ENCODE measurements at regions not wholly inside any gene's neighbourhood (a gene's known extent, or its start where the extent isn't known, plus 50 kb on each side); places are given as distances from the start of the nearest gene placed in this dataset.

DNA sequence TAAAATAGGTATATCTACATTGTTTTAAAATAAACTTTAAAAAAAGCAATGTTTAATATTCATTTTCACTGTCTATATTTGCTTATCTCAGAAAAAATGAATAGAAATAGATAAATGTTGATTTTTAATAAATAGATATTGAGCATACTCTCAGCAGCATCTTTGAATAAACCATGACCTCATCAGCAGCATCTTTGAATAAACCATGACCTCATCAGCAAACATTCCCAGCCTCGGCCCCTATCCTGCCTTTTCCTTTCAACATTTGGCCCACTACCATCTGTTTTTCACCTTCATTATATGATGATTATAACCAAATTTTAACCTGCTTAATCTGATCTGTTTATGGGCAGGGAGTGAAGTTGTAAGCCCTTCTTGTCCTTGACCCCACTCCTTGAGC lies 148.7 kb upstream of the SAMSN1 start:
- H3K4me1 ChIP-seq (ENCODE audit: control insufficient read depth, insufficient read depth, low read length) = no peaks in the 10 kb centered on the region; the same call in 1 of the 2 replicates
- ChIA-PET CTCF (interaction anchor here (0.6 kb wide), 1 partner anchor 76 kb away, joined by 4 read pairs; no protein-coding TSS in a partner anchor), POLR2A (no interaction called here)
- H3K27ac ChIP-seq (ENCODE audit: extremely low read depth, low read depth, low read length) = no peak overlapping the region
- no peak overlapping the region for H3K4me3 ChIP-seq (ENCODE audit: low read depth, low read length)
- TF ChIP-seq, protein P1, sequence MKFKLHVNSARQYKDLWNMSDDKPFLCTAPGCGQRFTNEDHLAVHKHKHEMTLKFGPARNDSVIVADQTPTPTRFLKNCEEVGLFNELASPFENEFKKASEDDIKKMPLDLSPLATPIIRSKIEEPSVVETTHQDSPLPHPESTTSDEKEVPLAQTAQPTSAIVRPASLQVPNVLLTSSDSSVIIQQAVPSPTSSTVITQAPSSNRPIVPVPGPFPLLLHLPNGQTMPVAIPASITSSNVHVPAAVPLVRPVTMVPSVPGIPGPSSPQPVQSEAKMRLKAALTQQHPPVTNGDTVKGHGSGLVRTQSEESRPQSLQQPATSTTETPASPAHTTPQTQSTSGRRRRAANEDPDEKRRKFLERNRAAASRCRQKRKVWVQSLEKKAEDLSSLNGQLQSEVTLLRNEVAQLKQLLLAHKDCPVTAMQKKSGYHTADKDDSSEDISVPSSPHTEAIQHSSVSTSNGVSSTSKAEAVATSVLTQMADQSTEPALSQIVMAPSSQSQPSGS (tag by site-specific recombination; IDR thresholded peaks at IDR 0.05; ENCODE audit: low read depth) = 0 out of 2 replicates have a peak, but pooled peaks have one; percentile 27
- no peak for TF ChIP-seq ZNF302 (tag by site-specific recombination; IDR thresholded peaks at IDR 0.05; ENCODE audit: low read depth)
- H3K9me3 ChIP-seq (ENCODE audit: control insufficient read depth, insufficient read depth, low read depth, low read length) = no peaks in the 10 kb centered on the region
- H3K36me3 ChIP-seq (ENCODE audit: control insufficient read depth in 2 of 2, insufficient read depth in 1 of 2, low read length in 2 of 2) = no peaks in the 10 kb centered on the region

DNA sequence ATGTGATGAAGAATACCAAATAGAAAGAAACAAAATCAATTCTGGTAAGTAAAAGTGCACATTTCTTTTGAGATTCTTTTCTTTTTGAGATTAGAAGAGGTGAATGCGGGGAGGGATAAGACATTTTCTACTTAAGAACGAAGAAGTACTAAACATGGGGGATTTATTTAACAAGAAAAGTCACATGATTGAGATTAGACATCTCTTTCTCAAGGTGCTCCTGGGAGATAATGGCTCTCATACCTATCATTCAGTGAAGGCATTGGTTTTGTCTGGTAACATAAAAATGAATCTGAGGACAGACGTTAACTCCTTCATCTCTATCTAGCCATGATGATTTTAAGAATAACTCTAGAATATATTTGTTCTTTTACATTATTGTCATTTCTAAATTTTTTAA lies 147.9 kb upstream of the SAMSN1 start:
- Histone ChIP-seq H3K4me1 (ENCODE audit: control insufficient read depth, insufficient read depth, low read length) (no peaks in the 10 kb centered on the region; the same call in 1 of the 2 replicates), H3K4me3 (ENCODE audit: low read depth, low read length) (no peak overlapping the region), H3K27ac (ENCODE audit: extremely low read depth, low read depth, low read length) (no peak overlapping the region), H3K9me3 (ENCODE audit: control insufficient read depth, insufficient read depth, low read depth, low read length) (no peaks in the 10 kb centered on the region), H3K36me3 (ENCODE audit: control insufficient read depth in 2 of 2, insufficient read depth in 1 of 2, low read length in 2 of 2) (no peaks in the 10 kb centered on the region)
- TF ChIP-seq, protein P2, sequence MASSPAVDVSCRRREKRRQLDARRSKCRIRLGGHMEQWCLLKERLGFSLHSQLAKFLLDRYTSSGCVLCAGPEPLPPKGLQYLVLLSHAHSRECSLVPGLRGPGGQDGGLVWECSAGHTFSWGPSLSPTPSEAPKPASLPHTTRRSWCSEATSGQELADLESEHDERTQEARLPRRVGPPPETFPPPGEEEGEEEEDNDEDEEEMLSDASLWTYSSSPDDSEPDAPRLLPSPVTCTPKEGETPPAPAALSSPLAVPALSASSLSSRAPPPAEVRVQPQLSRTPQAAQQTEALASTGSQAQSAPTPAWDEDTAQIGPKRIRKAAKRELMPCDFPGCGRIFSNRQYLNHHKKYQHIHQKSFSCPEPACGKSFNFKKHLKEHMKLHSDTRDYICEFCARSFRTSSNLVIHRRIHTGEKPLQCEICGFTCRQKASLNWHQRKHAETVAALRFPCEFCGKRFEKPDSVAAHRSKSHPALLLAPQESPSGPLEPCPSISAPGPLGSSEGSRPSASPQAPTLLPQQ (tag by site-specific recombination; IDR thresholded peaks at IDR 0.05) = no peak
- ChIA-PET CTCF (interaction anchor here (0.7 kb wide), 1 partner anchor 570 kb away, joined by 4 read pairs; no protein-coding TSS in a partner anchor), POLR2A (no interaction called here)

DNA sequence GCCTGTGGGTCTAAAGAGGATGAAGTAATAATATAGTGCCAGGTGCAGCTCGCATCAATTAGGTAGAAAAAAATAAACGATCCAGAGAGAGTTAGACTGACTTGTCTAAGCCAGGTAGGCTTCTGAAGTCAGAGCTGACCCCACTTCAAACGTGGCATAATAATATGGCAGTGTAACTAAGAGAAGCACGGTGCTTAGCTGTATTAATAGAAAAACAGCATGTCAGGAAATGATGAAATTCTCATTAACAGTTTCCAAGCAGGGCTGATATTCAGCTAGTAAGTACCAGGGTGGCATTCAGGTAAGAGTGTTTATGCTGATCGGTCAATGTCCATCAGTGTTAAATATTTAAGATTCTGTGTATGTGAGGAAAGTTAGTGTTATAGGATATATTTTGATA lies 145.8 kb upstream of the SAMSN1 start:
- Histone ChIP-seq H3K36me3 (ENCODE audit: control insufficient read depth in 2 of 2, insufficient read depth in 1 of 2, low read length in 2 of 2) (no peaks in the 10 kb centered on the region), H3K4me3 (ENCODE audit: low read depth, low read length) (no peak overlapping the region), H3K9me3 (ENCODE audit: control insufficient read depth, insufficient read depth, low read depth, low read length) (no peaks in the 10 kb centered on the region), H3K27ac (ENCODE audit: extremely low read depth, low read depth, low read length) (no peak overlapping the region), H3K4me1 (ENCODE audit: control insufficient read depth, insufficient read depth, low read length) (no peaks in the 10 kb centered on the region; the same call in 1 of the 2 replicates)
- TF ChIP-seq FEZF1 (tag by site-specific recombination; IDR thresholded peaks at IDR 0.05) = no peak
- no peak for TF ChIP-seq GLI2 (tag by site-specific recombination; IDR thresholded peaks at IDR 0.05; ENCODE audit: borderline replicate concordance, low read depth)
- TF ChIP-seq, protein P3, sequence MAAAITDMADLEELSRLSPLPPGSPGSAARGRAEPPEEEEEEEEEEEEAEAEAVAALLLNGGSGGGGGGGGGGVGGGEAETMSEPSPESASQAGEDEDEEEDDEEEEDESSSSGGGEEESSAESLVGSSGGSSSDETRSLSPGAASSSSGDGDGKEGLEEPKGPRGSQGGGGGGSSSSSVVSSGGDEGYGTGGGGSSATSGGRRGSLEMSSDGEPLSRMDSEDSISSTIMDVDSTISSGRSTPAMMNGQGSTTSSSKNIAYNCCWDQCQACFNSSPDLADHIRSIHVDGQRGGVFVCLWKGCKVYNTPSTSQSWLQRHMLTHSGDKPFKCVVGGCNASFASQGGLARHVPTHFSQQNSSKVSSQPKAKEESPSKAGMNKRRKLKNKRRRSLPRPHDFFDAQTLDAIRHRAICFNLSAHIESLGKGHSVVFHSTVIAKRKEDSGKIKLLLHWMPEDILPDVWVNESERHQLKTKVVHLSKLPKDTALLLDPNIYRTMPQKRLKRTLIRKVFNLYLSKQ (tag by site-specific recombination; IDR thresholded peaks at IDR 0.05; ENCODE audit: borderline replicate concordance) = no peak
- no peak for TF ChIP-seq ZNF112 (tag by site-specific recombination; IDR thresholded peaks at IDR 0.05)
- TF ChIP-seq ZNF501 (tag by site-specific recombination; IDR thresholded peaks at IDR 0.05) = no peak
- no peak for TF ChIP-seq ZNF221 (tag by site-specific recombination; IDR thresholded peaks at IDR 0.05; ENCODE audit: borderline replicate concordance)
- no peak for TF ChIP-seq ZNF211 (tag by site-specific recombination; IDR thresholded peaks at IDR 0.05; ENCODE audit: low read depth)
- TF ChIP-seq, protein P4, sequence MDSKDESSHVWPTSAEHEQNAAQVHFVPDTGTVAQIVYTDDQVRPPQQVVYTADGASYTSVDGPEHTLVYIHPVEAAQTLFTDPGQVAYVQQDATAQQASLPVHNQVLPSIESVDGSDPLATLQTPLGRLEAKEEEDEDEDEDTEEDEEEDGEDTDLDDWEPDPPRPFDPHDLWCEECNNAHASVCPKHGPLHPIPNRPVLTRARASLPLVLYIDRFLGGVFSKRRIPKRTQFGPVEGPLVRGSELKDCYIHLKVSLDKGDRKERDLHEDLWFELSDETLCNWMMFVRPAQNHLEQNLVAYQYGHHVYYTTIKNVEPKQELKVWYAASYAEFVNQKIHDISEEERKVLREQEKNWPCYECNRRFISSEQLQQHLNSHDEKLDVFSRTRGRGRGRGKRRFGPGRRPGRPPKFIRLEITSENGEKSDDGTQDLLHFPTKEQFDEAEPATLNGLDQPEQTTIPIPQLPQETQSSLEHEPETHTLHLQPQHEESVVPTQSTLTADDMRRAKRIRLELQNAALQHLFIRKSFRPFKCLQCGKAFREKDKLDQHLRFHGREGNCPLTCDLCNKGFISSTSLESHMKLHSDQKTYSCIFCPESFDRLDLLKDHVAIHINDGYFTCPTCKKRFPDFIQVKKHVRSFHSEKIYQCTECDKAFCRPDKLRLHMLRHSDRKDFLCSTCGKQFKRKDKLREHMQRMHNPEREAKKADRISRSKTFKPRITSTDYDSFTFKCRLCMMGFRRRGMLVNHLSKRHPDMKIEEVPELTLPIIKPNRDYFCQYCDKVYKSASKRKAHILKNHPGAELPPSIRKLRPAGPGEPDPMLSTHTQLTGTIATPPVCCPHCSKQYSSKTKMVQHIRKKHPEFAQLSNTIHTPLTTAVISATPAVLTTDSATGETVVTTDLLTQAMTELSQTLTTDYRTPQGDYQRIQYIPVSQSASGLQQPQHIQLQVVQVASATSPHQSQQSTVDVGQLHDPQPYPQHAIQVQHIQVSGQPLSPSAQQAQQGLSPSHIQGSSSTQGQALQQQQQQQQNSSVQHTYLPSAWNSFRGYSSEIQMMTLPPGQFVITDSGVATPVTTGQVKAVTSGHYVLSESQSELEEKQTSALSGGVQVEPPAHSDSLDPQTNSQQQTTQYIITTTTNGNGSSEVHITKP (tag by site-specific recombination; IDR thresholded peaks at IDR 0.05) = no peak
- TF ChIP-seq ZNF610 (tag by site-specific recombination; IDR thresholded peaks at IDR 0.05; ENCODE audit: borderline replicate concordance) = no peak
- TF ChIP-seq SP3 (tag by site-specific recombination; IDR thresholded peaks at IDR 0.05) = no peak
- no peak for TF ChIP-seq ZXDB (tag by site-specific recombination; IDR thresholded peaks at IDR 0.05)
- TF ChIP-seq BCL11A (tag by site-specific recombination; IDR thresholded peaks at IDR 0.05; ENCODE audit: low read depth) = no peak
- CTCF ChIA-PET = interaction anchor here (0.6 kb wide), 1 partner anchor 641 kb away, joined by 6 read pairs; no protein-coding TSS in a partner anchor
- POLR2A ChIA-PET = no interaction called here
